ENCODE measurements at regions not wholly inside any gene's neighbourhood (a gene's known extent, or its start where the extent isn't known, plus 50 kb on each side); places are given as distances from the start of the nearest gene placed in this dataset.

DNA sequence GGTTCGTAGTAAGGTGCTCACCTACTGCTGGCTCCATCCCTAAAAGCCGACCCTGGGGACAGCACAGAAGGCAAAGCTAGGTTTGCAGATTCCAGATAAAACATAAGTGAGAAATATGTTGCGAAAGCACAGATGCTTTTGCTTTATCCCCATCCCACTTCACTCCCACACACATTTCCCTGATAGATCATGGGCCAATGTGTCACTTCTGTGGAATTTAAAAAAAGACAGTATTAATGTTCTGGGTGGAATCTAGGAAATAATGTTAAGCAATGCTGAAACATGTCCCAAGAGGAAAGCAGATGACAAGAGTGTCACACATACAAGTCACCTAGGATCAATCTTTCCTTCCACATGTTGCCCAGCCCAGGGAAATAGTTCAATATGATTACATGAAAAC lies 661.0 kb upstream of the MIR17HG start:
- H3K9me3 Mint-ChIP-seq (ENCODE audit: unreplicated experiment), result no peaks in the 10 kb centered on the region
- no peak for TF ChIP-seq CTCF (IDR thresholded peaks at IDR 0.05; ENCODE audit: unreplicated experiment)
- H3K27ac Mint-ChIP-seq (ENCODE audit: unreplicated experiment), result no peak overlapping the region
- no peaks in the 10 kb centered on the region for H3K36me3 Mint-ChIP-seq (ENCODE audit: low read depth, unreplicated experiment)
- DNase-seq (ENCODE audit: low spot score), result no peak
- H3K4me1 Mint-ChIP-seq (ENCODE audit: unreplicated experiment), result peaks cover 12% of the 10 kb centered on the region
- H3K4me3 Mint-ChIP-seq (ENCODE audit: unreplicated experiment), result no peak overlapping the region
- no peaks in the 10 kb centered on the region for H3K27me3 Mint-ChIP-seq (ENCODE audit: unreplicated experiment)

DNA sequence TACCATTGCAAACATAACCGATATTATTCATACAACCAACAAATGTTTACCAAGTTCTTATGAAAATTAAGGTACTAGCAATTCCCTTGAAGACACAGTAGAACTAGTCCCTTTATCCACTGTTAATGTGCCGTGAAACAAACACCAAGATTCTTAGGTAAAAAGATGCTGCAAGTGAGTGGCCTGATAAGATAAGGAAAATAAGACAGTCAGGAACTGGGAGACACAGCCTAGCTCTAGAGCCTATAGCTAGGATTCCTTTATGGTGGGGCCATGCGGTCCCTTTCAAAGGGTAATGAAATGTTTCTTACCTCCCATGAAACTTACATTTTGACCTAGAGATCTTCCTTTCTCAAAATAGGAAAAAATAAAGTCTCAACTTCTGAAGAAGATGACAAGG lies 658.4 kb upstream of the MIR17HG start:
- Mint-ChIP-seq H3K4me3 (ENCODE audit: unreplicated experiment) (no peak overlapping the region), H3K27me3 (ENCODE audit: unreplicated experiment) (no peaks in the 10 kb centered on the region), H3K9me3 (ENCODE audit: unreplicated experiment) (no peaks in the 10 kb centered on the region), H3K27ac (ENCODE audit: unreplicated experiment) (no peak overlapping the region), H3K36me3 (ENCODE audit: low read depth, unreplicated experiment) (no peaks in the 10 kb centered on the region), H3K4me1 (ENCODE audit: unreplicated experiment) (no peaks in the 10 kb centered on the region)
- DNase-seq (ENCODE audit: low spot score), result no peak
- no peak for TF ChIP-seq CTCF (IDR thresholded peaks at IDR 0.05; ENCODE audit: unreplicated experiment)

GRCh38 chr13:90690458-90691080 lies 656.9 kb upstream of the MIR17HG start:
- H3K9me3 Mint-ChIP-seq (ENCODE audit: unreplicated experiment), result no peaks in the 10 kb centered on the region
- H3K36me3 Mint-ChIP-seq (ENCODE audit: low read depth, unreplicated experiment), result no peaks in the 10 kb centered on the region
- H3K27me3 Mint-ChIP-seq (ENCODE audit: unreplicated experiment), result no peaks in the 10 kb centered on the region

GRCh38 chr13:90696254-90696653 lies 651.2 kb upstream of the MIR17HG start:
- H3K9me3 Mint-ChIP-seq (ENCODE audit: unreplicated experiment), result no peaks in the 10 kb centered on the region
- no peaks in the 10 kb centered on the region for H3K36me3 Mint-ChIP-seq (ENCODE audit: low read depth, unreplicated experiment)
- peaks cover 2% of the 10 kb centered on the region for H3K27me3 Mint-ChIP-seq (ENCODE audit: unreplicated experiment)
- H3K27ac Mint-ChIP-seq (ENCODE audit: unreplicated experiment), result no peak overlapping the region
- no peak for DNase-seq (ENCODE audit: low spot score)
- TF ChIP-seq CTCF (IDR thresholded peaks at IDR 0.05; ENCODE audit: unreplicated experiment), result no peak
- H3K4me3 Mint-ChIP-seq (ENCODE audit: unreplicated experiment), result no peak overlapping the region
- H3K4me1 Mint-ChIP-seq (ENCODE audit: unreplicated experiment), result no peaks in the 10 kb centered on the region

More at GRCh38 chr13:90690458-90691080, 656.9 kb upstream of the MIR17HG start:
- Mint-ChIP-seq H3K4me3 (ENCODE audit: unreplicated experiment) (no peak overlapping the region), H3K4me1 (ENCODE audit: unreplicated experiment) (no peaks in the 10 kb centered on the region), H3K27ac (ENCODE audit: unreplicated experiment) (no peak overlapping the region)
- TF ChIP-seq CTCF (IDR thresholded peaks at IDR 0.05; ENCODE audit: unreplicated experiment), result no peak
- DNase-seq (ENCODE audit: low spot score), result no peak

DNA sequence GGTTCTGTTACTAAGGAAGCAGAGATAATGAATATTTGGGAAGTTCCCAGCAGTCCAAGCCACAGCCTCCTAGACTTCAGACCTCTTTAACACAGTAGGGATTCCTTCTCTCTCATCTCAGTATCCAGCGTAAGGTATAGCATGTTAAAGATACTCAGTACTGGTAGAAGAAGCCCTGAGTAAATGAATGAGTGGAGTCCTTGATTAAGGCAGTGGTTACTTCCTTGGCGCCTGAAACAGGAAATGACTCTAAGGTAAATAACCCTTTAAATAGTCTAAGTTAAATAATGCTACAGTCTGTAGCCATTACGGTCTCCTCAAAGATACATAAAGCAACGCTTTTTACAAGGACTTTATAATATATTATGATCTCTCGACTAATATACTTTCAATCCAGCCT lies 650.8 kb upstream of the MIR17HG start:
- no peak for DNase-seq (ENCODE audit: low spot score)
- Mint-ChIP-seq H3K4me1 (ENCODE audit: unreplicated experiment) (no peaks in the 10 kb centered on the region), H3K4me3 (ENCODE audit: unreplicated experiment) (no peak overlapping the region), H3K27ac (ENCODE audit: unreplicated experiment) (no peak overlapping the region), H3K27me3 (ENCODE audit: unreplicated experiment) (peaks cover 2% of the 10 kb centered on the region), H3K36me3 (ENCODE audit: low read depth, unreplicated experiment) (no peaks in the 10 kb centered on the region), H3K9me3 (ENCODE audit: unreplicated experiment) (no peaks in the 10 kb centered on the region)
- TF ChIP-seq CTCF (IDR thresholded peaks at IDR 0.05; ENCODE audit: unreplicated experiment), result no peak
